ENCODE measurements at regions not wholly inside any gene's neighbourhood (a gene's known extent, or its start where the extent isn't known, plus 50 kb on each side); places are given as distances from the start of the nearest gene placed in this dataset.
A peak's percentile ranks its signal among the peaks of the same experiment; 100 is the strongest.
"Not testable (repeated sequence)": the region's sequence is repeated elsewhere in the genome, so short reads cannot be mapped to it uniquely, and the experiment has no call there.

GRCh38 chr5:91302958-91303357 is 80.2 kb downstream of the ARRDC3 start:
- Histone ChIP-seq H3K36me3 (ENCODE audit: control insufficient read depth, insufficient read depth, low read length) (no peaks in the 10 kb centered on the region), H3K27me3 (ENCODE audit: control insufficient read depth, insufficient read depth, low read length) (no peaks in the 10 kb centered on the region), H3K4me3 (ENCODE audit: low read depth, low read length) (no peak overlapping the region)
- CTCF ChIA-PET = interaction anchor here (0.5 to 2.0 kb wide), 4 partner anchors 10 to 233 kb away, joined by 3 to 4 read pairs (median 4); no protein-coding TSS in a partner anchor
- POLR2A ChIA-PET = no interaction called here
- no peak for TF ChIP-seq CTCF (IDR thresholded peaks at IDR 0.05; ENCODE audit: insufficient read depth, low read depth, low read length)
- no peak for DNase-seq (ENCODE audit: low read depth)

- Histone ChIP-seq H3K27me3 (ENCODE audit: control insufficient read depth, insufficient read depth, low read length) (no peaks in the 10 kb centered on the region), H3K36me3 (ENCODE audit: control insufficient read depth, insufficient read depth, low read length) (no peaks in the 10 kb centered on the region), H3K4me3 (ENCODE audit: low read depth, low read length) (no peak overlapping the region)
- no peak for DNase-seq (ENCODE audit: low read depth)
- CTCF ChIA-PET = interaction anchor here (0.7 to 2.0 kb wide), 4 partner anchors 9 to 92 kb away, joined by 3 to 5 read pairs (median 4); no protein-coding TSS in a partner anchor
- POLR2A ChIA-PET = no interaction called here
- TF ChIP-seq CTCF (IDR thresholded peaks at IDR 0.05; ENCODE audit: insufficient read depth, low read depth, low read length) = no peak
These were observed 80.8 kb downstream of the ARRDC3 start for GRCh38 chr5:91302305-91302704.

GRCh38 chr5:91301106-91301846 is 81.8 kb downstream of the ARRDC3 start:
- peak; percentile 56 for DNase-seq (ENCODE audit: low read depth)
- Histone ChIP-seq H3K36me3 (ENCODE audit: control insufficient read depth, insufficient read depth, low read length) (no peaks in the 10 kb centered on the region), H3K27me3 (ENCODE audit: control insufficient read depth, insufficient read depth, low read length) (no peaks in the 10 kb centered on the region), H3K4me3 (ENCODE audit: low read depth, low read length) (no peak overlapping the region)
- no peak for TF ChIP-seq CTCF (IDR thresholded peaks at IDR 0.05; ENCODE audit: insufficient read depth, low read depth, low read length)
- CTCF ChIA-PET = interaction anchor here (1.0 to 1.3 kb wide), 3 partner anchors 26 to 91 kb away, joined by 3 to 5 read pairs (median 3); no protein-coding TSS in a partner anchor
- POLR2A ChIA-PET = interaction anchor here (0.7 kb wide), 1 partner anchor 845 kb away, joined by 5 read pairs; no protein-coding TSS in a partner anchor

GRCh38 chr5:91297994-91298393 is 85.1 kb downstream of the ARRDC3 start:
- POLR2A ChIA-PET = no interaction called here
- TF ChIP-seq CTCF (IDR thresholded peaks at IDR 0.05; ENCODE audit: insufficient read depth, low read depth, low read length) = no peak
- no peak for DNase-seq (ENCODE audit: low read depth)
- no peaks in the 10 kb centered on the region for H3K36me3 ChIP-seq (ENCODE audit: control insufficient read depth, insufficient read depth, low read length)
- H3K27me3 ChIP-seq (ENCODE audit: control insufficient read depth, insufficient read depth, low read length) = no peaks in the 10 kb centered on the region
- CTCF ChIA-PET = no interaction called here
- no peak overlapping the region for H3K4me3 ChIP-seq (ENCODE audit: low read depth, low read length)

- Histone ChIP-seq H3K36me3 (ENCODE audit: control insufficient read depth, insufficient read depth, low read length) (no peaks in the 10 kb centered on the region), H3K27me3 (ENCODE audit: control insufficient read depth, insufficient read depth, low read length) (no peaks in the 10 kb centered on the region), H3K4me3 (ENCODE audit: low read depth, low read length) (no peak overlapping the region)
- CTCF ChIA-PET = interaction anchor here (1.2 kb wide), 1 partner anchor 13 kb away, joined by 3 read pairs; no protein-coding TSS in a partner anchor
- no peak for TF ChIP-seq CTCF (IDR thresholded peaks at IDR 0.05; ENCODE audit: insufficient read depth, low read depth, low read length)
- POLR2A ChIA-PET = no interaction called here
- DNase-seq (ENCODE audit: low read depth) = no peak
These were observed 86.4 kb downstream of the ARRDC3 start for GRCh38 chr5:91296674-91297143.

- ChIA-PET CTCF (interaction anchor here (0.6 to 1.2 kb wide), 2 partner anchors 13 to 168 kb away, joined by 3 read pairs; no protein-coding TSS in a partner anchor), POLR2A (interaction anchor here (0.6 kb wide), 1 partner anchor 72 kb away, joined by 4 read pairs; no protein-coding TSS in a partner anchor)
- H3K27me3 ChIP-seq (ENCODE audit: control insufficient read depth, insufficient read depth, low read length); H3K4me3 ChIP-seq (ENCODE audit: low read depth, low read length); H3K36me3 ChIP-seq (ENCODE audit: control insufficient read depth, insufficient read depth, low read length); DNase-seq (ENCODE audit: low read depth): not testable (repeated sequence)
These were observed 87.0 kb downstream of the ARRDC3 start for GRCh38 chr5:91296102-91296501.

Measured in BJ (cell line).